ENCODE measurements at regions not wholly inside any gene's neighbourhood (a gene's known extent, or its start where the extent isn't known, plus 50 kb on each side); places are given as distances from the start of the nearest gene placed in this dataset.
"Not testable (repeated sequence)": the region's sequence is repeated elsewhere in the genome, so short reads cannot be mapped to it uniquely, and the experiment has no call there.

GRCh38 chr20:53792946-53793536 is 199.4 kb upstream of the ZNF217 start:
- no peak for DNase-seq

- no peak for DNase-seq
Observed at GRCh38 chr20:53789989-53790675, 196.5 kb upstream of the ZNF217 start.

- DNase-seq = no peak
Observed at GRCh38 chr20:53788253-53789022, 194.8 kb upstream of the ZNF217 start.

GRCh38 chr20:53787491-53787931 is 193.9 kb upstream of the ZNF217 start:
- DNase-seq = peak; percentile 22

GRCh38 chr20:53786445-53787267 is 193.0 kb upstream of the ZNF217 start:
- DNase-seq = no peak

GRCh38 chr20:53786071-53786444 is 192.4 kb upstream of the ZNF217 start:
- no peak for DNase-seq

GRCh38 chr20:53785320-53785719 is 191.7 kb upstream of the ZNF217 start:
- DNase-seq = no peak

- DNase-seq = no peak
Observed at GRCh38 chr20:53783768-53784167, 190.1 kb upstream of the ZNF217 start.

GRCh38 chr20:53782612-53783246 is 189.1 kb upstream of the ZNF217 start:
- no peak for DNase-seq

GRCh38 chr20:53779822-53780221 is 186.2 kb upstream of the ZNF217 start:
- DNase-seq = no peak

GRCh38 chr20:53778736-53779135 is 185.1 kb upstream of the ZNF217 start:
- no peak for DNase-seq

GRCh38 chr20:53778041-53778516 is 184.4 kb upstream of the ZNF217 start:
- no peak for DNase-seq

- DNase-seq = not testable (repeated sequence)
Observed at GRCh38 chr20:53777402-53777801, 183.8 kb upstream of the ZNF217 start.

- no peak for DNase-seq
Observed at GRCh38 chr20:53776858-53777257, 183.2 kb upstream of the ZNF217 start.

- peak; percentile 97 for DNase-seq
Observed at GRCh38 chr20:53774461-53775203, 181.0 kb upstream of the ZNF217 start.

GRCh38 chr20:53773792-53774401 is 180.3 kb upstream of the ZNF217 start:
- DNase-seq = peak; percentile 99

GRCh38 chr20:53773066-53773791 is 179.6 kb upstream of the ZNF217 start:
- DNase-seq = not testable (repeated sequence)

- DNase-seq = no peak
Observed at GRCh38 chr20:53769041-53769440, 175.4 kb upstream of the ZNF217 start.

GRCh38 chr20:53768329-53768728 is 174.7 kb upstream of the ZNF217 start:
- no peak for DNase-seq

- no peak for DNase-seq
Observed at GRCh38 chr20:53767206-53767930, 173.7 kb upstream of the ZNF217 start.

Measured in fibroblast of skin of right biceps (primary cell).